ENCODE measurements at regions not wholly inside any gene's neighbourhood (a gene's known extent, or its start where the extent isn't known, plus 50 kb on each side); places are given as distances from the start of the nearest gene placed in this dataset.
"Not testable (repeated sequence)": the region's sequence is repeated elsewhere in the genome, so short reads cannot be mapped to it uniquely, and the experiment has no call there.

GRCh38 chr5:62182802-62183201 is 123.2 kb upstream of the KIF2A start:
- intact Hi-C loops (cut with DNase I; ENCODE audit: low total_unique reads): no loop called here
- H3K36me3 ChIP-seq: no peaks in the 10 kb centered on the region
- H3K9me3 ChIP-seq: no peaks in the 10 kb centered on the region
- no peak for TF ChIP-seq CTCF (IDR thresholded peaks at IDR 0.05)
- H3K4me3 ChIP-seq: no peak overlapping the region
- H3K27ac ChIP-seq: no peak overlapping the region
- H3K4me1 ChIP-seq: no peaks in the 10 kb centered on the region
- no peak for DNase-seq
- H3K27me3 ChIP-seq: no peaks in the 10 kb centered on the region

GRCh38 chr5:62183727-62184126 is 122.3 kb upstream of the KIF2A start:
- Histone ChIP-seq H3K4me3 (no peak overlapping the region), H3K27ac (no peak overlapping the region), H3K27me3 (no peaks in the 10 kb centered on the region), H3K4me1 (no peaks in the 10 kb centered on the region), H3K9me3 (no peaks in the 10 kb centered on the region), H3K36me3 (no peaks in the 10 kb centered on the region)
- TF ChIP-seq CTCF (IDR thresholded peaks at IDR 0.05): no peak
- intact Hi-C loops (cut with DNase I; ENCODE audit: low total_unique reads): no loop called here
- DNase-seq: no peak

GRCh38 chr5:62184444-62184843 is 121.6 kb upstream of the KIF2A start:
- intact Hi-C loops (cut with DNase I; ENCODE audit: low total_unique reads): no loop called here
- TF ChIP-seq CTCF (IDR thresholded peaks at IDR 0.05): no peak

GRCh38 chr5:62190173-62190572 is 115.8 kb upstream of the KIF2A start:
- no peak overlapping the region for H3K27ac ChIP-seq
- peaks cover 0 to 14% (median 10%) of the 10 kb centered on the region in 3 donors for H3K9me3 ChIP-seq
- H3K4me1 ChIP-seq: no peaks in the 10 kb centered on the region
- intact Hi-C loops (cut with DNase I; ENCODE audit: low total_unique reads): no loop called here
- no peaks in the 10 kb centered on the region for H3K36me3 ChIP-seq
- no peak for DNase-seq
- H3K27me3 ChIP-seq: no peaks in the 10 kb centered on the region
- TF ChIP-seq CTCF (IDR thresholded peaks at IDR 0.05): no peak
- no peak overlapping the region for H3K4me3 ChIP-seq

More at GRCh38 chr5:62184444-62184843, 121.6 kb upstream of the KIF2A start:
- no peaks in the 10 kb centered on the region for H3K36me3 ChIP-seq
- no peak overlapping the region for H3K4me3 ChIP-seq
- no peak for DNase-seq
- H3K9me3 ChIP-seq: no peaks in the 10 kb centered on the region
- no peaks in the 10 kb centered on the region for H3K27me3 ChIP-seq
- no peak overlapping the region for H3K27ac ChIP-seq
- no peaks in the 10 kb centered on the region for H3K4me1 ChIP-seq

GRCh38 chr5:62190931-62191330 is 115.1 kb upstream of the KIF2A start:
- Histone ChIP-seq H3K27ac (no peak overlapping the region), H3K27me3 (no peaks in the 10 kb centered on the region), H3K9me3 (peaks cover 0 to 14% (median 10%) of the 10 kb centered on the region in 3 donors), H3K4me1 (no peaks in the 10 kb centered on the region), H3K4me3 (no peak overlapping the region), H3K36me3 (no peaks in the 10 kb centered on the region)
- DNase-seq: no peak
- no peak for TF ChIP-seq CTCF (IDR thresholded peaks at IDR 0.05)
- intact Hi-C loops (cut with DNase I; ENCODE audit: low total_unique reads): no loop called here

GRCh38 chr5:62192958-62193357 is 113.0 kb upstream of the KIF2A start:
- Histone ChIP-seq H3K27ac (no peak overlapping the region), H3K4me3 (no peak overlapping the region), H3K9me3 (peaks cover 0 to 14% (median 10%) of the 10 kb centered on the region in 3 donors), H3K36me3 (no peaks in the 10 kb centered on the region), H3K4me1 (no peaks in the 10 kb centered on the region), H3K27me3 (peaks cover 0 to 5% of the 10 kb centered on the region in 2 donors)
- intact Hi-C loops (cut with DNase I; ENCODE audit: low total_unique reads): no loop called here
- TF ChIP-seq CTCF (IDR thresholded peaks at IDR 0.05): no peak
- no peak for DNase-seq

GRCh38 chr5:62196532-62196931 is 109.5 kb upstream of the KIF2A start:
- DNase-seq; H3K36me3 ChIP-seq; intact Hi-C loops (cut with DNase I; ENCODE audit: low total_unique reads); H3K27me3 ChIP-seq; H3K4me1 ChIP-seq; H3K4me3 ChIP-seq; H3K27ac ChIP-seq: not testable (repeated sequence)
- peaks cover 0 to 14% (median 10%) of the 10 kb centered on the region in 3 donors for H3K9me3 ChIP-seq
